ENCODE measurements at regions not wholly inside any gene's neighbourhood (a gene's known extent, or its start where the extent isn't known, plus 50 kb on each side); places are given as distances from the start of the nearest gene placed in this dataset.
"Not testable (repeated sequence)": the region's sequence is repeated elsewhere in the genome, so short reads cannot be mapped to it uniquely, and the experiment has no call there.

DNA sequence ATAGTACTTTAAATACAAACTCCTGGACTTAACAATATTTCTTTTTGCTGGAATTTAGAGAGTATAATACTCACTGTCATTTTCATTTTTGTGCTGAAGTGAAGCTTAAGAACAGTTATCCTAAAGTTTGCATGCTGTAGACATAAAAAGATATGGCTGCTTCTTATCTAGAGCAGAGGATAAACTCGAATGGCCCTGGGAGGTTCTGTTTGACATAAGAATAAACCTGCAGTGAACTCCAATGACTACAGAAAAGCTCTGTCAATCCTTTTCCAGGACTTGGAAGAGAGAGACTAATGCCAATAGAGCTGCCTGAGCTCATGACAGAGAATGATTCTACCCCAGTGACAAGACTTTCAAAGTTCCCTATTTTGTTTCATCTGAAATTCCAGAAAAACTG is 1017.8 kb upstream of the MIR17HG start:
- Histone ChIP-seq H3K27ac (ENCODE audit: low read depth, low read length, severe bottlenecking) (no peak overlapping the region), H3K36me3 (ENCODE audit: control insufficient read depth, insufficient read depth, low read length) (no peaks in the 10 kb centered on the region), H3K9me3 (ENCODE audit: control insufficient read depth, low read length) (no peaks in the 10 kb centered on the region), H3K4me1 (ENCODE audit: control insufficient read depth, insufficient read depth, low read length, poor library complexity, severe bottlenecking) (no peaks in the 10 kb centered on the region), H3K4me3 (ENCODE audit: extremely low read depth, insufficient read depth, low read length, poor library complexity, severe bottlenecking) (no peak overlapping the region)
- 29 to 60% methylated on average over 1 of the region's 1 CpG for WGBS, 2 experiments (ENCODE audit: insufficient coverage in 2 of 2)

DNA sequence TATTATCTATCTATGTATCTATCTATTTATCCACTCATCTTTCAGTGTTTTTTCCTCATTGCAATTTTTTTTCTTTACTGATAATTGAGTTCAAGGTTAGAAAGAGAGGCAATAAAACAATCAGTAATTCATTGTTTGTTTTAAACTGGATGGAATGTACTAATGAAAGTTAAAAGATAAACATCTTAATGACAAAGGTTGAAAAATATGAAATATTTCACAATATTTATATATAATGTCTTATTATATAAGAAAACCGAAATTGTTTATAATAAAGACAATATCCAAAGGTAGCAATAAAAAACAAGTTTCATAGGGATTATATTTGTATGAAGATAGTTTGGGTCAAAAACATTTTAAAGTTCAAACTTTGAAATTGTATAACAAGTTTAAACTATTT is 1015.5 kb upstream of the MIR17HG start:
- Histone ChIP-seq H3K4me1 (ENCODE audit: control insufficient read depth, insufficient read depth, low read length, poor library complexity, severe bottlenecking) (no peaks in the 10 kb centered on the region), H3K9me3 (ENCODE audit: control insufficient read depth, low read length) (no peaks in the 10 kb centered on the region), H3K27ac (ENCODE audit: low read depth, low read length, severe bottlenecking) (no peak overlapping the region), H3K36me3 (ENCODE audit: control insufficient read depth, insufficient read depth, low read length) (no peaks in the 10 kb centered on the region), H3K4me3 (ENCODE audit: extremely low read depth, insufficient read depth, low read length, poor library complexity, severe bottlenecking) (no peak overlapping the region)
- no CpG with 5 or more reads among the region's 1 CpG for WGBS, 2 experiments (ENCODE audit: insufficient coverage in 2 of 2)

DNA sequence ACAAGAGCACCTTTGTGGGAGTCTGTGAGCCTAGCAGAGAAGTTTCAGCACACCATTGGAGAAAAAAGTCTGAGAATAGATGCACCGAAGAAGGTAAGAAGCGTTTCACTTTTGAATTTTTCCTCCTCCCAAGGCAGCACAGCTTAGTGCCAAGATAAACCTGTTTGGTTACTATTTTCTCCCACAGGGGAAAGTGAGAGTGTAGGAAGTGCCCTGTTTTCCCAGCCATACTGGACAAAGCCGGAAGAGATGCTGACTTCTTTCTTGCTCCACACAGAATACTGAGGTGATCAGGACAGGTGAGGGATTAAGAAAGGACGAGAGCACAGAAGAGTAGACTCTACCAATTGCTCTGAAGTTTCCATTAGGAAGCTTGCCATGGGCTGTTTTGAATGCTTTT is 1011.0 kb upstream of the MIR17HG start:
- no peak overlapping the region for H3K27ac ChIP-seq (ENCODE audit: low read depth, low read length, severe bottlenecking)
- WGBS, 2 experiments (ENCODE audit: insufficient coverage in 2 of 2) = 80 to 92% methylated on average over 1 to 2 of the region's 4 CpGs
- no peak overlapping the region for H3K4me3 ChIP-seq (ENCODE audit: extremely low read depth, insufficient read depth, low read length, poor library complexity, severe bottlenecking)
- H3K4me1 ChIP-seq (ENCODE audit: control insufficient read depth, insufficient read depth, low read length, poor library complexity, severe bottlenecking) = no peaks in the 10 kb centered on the region
- H3K36me3 ChIP-seq (ENCODE audit: control insufficient read depth, insufficient read depth, low read length) = no peaks in the 10 kb centered on the region
- no peaks in the 10 kb centered on the region for H3K9me3 ChIP-seq (ENCODE audit: control insufficient read depth, low read length)

DNA sequence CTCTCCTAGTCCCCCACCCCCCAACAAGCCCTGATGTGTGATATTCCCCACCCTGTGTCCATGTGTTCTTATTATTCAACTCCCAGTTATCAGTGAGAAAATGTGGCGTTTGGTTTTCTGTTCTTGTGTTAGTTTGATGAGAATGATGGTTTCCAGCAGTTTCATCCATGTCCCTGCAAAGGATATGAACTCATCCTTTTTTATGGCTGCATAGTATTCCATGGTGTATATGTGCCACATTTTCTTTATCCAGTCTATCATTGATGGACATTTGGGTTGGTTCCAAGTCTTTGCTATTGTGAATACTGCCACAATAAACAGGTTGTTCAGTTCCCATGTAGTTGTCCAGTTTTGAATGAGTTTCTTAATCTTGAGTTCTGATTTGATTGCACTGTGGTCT is 1006.1 kb upstream of the MIR17HG start:
- H3K4me3 ChIP-seq (ENCODE audit: extremely low read depth, insufficient read depth, low read length, poor library complexity, severe bottlenecking); H3K36me3 ChIP-seq (ENCODE audit: control insufficient read depth, insufficient read depth, low read length); H3K27ac ChIP-seq (ENCODE audit: low read depth, low read length, severe bottlenecking); H3K4me1 ChIP-seq (ENCODE audit: control insufficient read depth, insufficient read depth, low read length, poor library complexity, severe bottlenecking); H3K9me3 ChIP-seq (ENCODE audit: control insufficient read depth, low read length): not testable (repeated sequence)
- no CpG with 5 or more reads among the region's 1 CpG for WGBS, 2 experiments (ENCODE audit: insufficient coverage in 2 of 2)

DNA sequence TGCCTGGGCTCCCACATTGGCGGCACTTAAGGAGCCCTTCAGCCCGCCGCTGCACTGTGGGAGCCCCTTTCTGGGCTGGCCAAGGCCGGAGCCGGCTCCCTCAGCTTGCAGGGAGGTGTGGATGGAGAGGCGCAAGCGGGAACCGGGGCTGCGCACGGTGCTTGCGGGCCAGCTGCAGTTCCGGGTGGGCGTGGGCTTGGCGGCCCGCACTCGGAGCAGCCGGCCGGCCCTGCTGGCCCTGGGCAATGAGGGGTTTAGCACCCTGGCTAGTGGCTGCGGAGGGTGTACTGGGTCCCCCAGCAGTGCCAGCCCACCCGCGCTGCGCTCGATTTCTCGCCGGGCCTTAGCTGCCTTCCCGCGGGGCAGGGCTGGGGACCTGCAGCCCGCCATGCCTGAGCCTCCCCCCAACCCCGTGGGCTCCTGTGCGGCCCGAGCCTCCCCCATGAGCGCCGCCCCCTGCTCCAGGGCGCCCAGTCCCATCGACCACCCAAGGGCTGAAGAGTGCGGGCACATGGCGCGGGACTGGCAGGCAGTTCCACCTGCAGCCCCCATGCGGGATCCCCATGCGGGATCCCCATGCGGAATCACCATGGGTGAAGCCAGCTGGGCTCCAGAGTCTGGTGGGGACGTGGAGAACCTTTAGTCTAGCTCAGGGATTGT is 998.9 kb upstream of the MIR17HG start:
- H3K9me3 ChIP-seq (ENCODE audit: control insufficient read depth, low read length); H3K36me3 ChIP-seq (ENCODE audit: control insufficient read depth, insufficient read depth, low read length); H3K4me3 ChIP-seq (ENCODE audit: extremely low read depth, insufficient read depth, low read length, poor library complexity, severe bottlenecking); H3K4me1 ChIP-seq (ENCODE audit: control insufficient read depth, insufficient read depth, low read length, poor library complexity, severe bottlenecking); H3K27ac ChIP-seq (ENCODE audit: low read depth, low read length, severe bottlenecking): not testable (repeated sequence)
- 96 to 97% methylated on average over 24 to 25 of the region's 42 CpGs for WGBS, 2 experiments (ENCODE audit: insufficient coverage in 2 of 2)

DNA sequence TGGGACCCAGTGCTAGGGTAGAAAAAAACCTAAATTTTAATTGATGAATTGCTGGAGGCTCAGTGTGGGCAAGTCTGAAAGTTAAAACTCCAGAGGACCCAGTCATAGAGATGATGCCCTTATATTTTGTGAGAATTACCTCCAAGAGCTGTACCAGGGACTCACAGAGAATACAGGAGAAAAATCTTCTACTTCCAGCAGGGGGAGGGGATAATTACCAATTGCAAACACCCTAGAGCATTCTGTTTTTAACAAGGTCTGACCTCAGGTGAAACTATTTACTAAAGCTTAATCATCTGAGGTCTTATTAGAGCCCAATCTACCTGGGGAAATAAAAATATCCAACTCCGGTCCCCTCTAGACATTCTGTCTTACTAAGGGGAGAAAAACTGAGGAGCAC is 994.7 kb upstream of the MIR17HG start:
- H3K9me3 ChIP-seq (ENCODE audit: control insufficient read depth, low read length) = no peaks in the 10 kb centered on the region
- no peak overlapping the region for H3K27ac ChIP-seq (ENCODE audit: low read depth, low read length, severe bottlenecking)
- H3K4me3 ChIP-seq (ENCODE audit: extremely low read depth, insufficient read depth, low read length, poor library complexity, severe bottlenecking) = no peak overlapping the region
- no peaks in the 10 kb centered on the region for H3K36me3 ChIP-seq (ENCODE audit: control insufficient read depth, insufficient read depth, low read length)
- WGBS, 2 experiments (ENCODE audit: insufficient coverage in 2 of 2) = 100% methylated on average over 1 of the region's 1 CpG; no CpG with 5 or more reads in 1 of the 2 experiments
- H3K4me1 ChIP-seq (ENCODE audit: control insufficient read depth, insufficient read depth, low read length, poor library complexity, severe bottlenecking) = no peaks in the 10 kb centered on the region

DNA sequence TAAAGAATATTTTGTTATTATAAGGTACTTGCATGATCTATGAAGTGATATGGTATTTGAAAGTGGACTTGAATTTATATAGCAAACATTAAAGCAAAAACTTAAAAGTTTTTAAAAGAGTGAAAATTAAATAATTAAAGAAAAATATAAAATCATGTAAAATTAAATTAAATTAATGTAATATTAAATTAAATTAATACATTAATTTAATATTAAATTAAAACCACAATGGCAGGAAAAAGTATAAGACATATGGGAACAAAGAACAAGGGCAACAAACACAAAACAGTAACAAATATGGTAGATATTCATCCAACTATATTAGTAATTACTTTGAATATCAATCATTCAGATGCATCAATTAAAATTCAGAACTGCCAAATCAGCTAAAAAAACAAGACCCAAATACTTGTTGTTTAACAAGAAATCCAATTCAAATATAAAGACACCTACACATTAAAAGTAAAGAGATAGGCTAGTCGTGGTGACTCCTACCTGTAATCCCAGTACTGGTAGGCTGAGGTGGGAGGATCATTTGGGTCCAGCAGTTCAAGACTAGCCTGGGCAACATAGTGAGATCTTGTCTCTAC is 992.2 kb upstream of the MIR17HG start:
- WGBS, 2 experiments (ENCODE audit: insufficient coverage in 2 of 2) = no CpG with 5 or more reads among the region's 1 CpG
- Histone ChIP-seq H3K27ac (ENCODE audit: low read depth, low read length, severe bottlenecking) (no peak overlapping the region), H3K9me3 (ENCODE audit: control insufficient read depth, low read length) (no peaks in the 10 kb centered on the region), H3K4me1 (ENCODE audit: control insufficient read depth, insufficient read depth, low read length, poor library complexity, severe bottlenecking) (no peaks in the 10 kb centered on the region), H3K4me3 (ENCODE audit: extremely low read depth, insufficient read depth, low read length, poor library complexity, severe bottlenecking) (no peak overlapping the region), H3K36me3 (ENCODE audit: control insufficient read depth, insufficient read depth, low read length) (no peaks in the 10 kb centered on the region)

DNA sequence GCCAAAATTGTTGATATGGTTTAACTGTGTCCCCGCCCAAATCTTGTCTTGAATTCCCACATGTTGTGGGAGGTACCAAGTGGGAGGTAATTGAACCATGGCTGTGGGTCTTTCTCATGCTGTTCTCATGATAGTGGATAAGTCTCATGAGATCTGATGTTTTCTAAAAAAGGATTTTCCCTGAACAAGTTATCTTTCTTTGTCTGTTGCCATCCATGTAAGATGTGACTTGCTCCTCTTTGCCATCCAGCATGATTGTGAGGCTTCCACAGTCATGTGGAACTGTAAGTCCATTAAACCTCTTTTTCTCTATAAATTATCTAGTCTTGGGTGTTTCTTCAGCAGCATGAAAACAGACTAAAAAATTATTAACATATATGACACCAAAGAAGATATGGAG is 986.7 kb upstream of the MIR17HG start:
- Histone ChIP-seq H3K4me1 (ENCODE audit: control insufficient read depth, insufficient read depth, low read length, poor library complexity, severe bottlenecking) (no peaks in the 10 kb centered on the region), H3K27ac (ENCODE audit: low read depth, low read length, severe bottlenecking) (no peak overlapping the region), H3K36me3 (ENCODE audit: control insufficient read depth, insufficient read depth, low read length) (no peaks in the 10 kb centered on the region), H3K4me3 (ENCODE audit: extremely low read depth, insufficient read depth, low read length, poor library complexity, severe bottlenecking) (no peak overlapping the region), H3K9me3 (ENCODE audit: control insufficient read depth, low read length) (peaks cover 8% of the 10 kb centered on the region)
- 83 to 100% methylated on average over 1 of the region's 1 CpG for WGBS, 2 experiments (ENCODE audit: insufficient coverage in 2 of 2)

DNA sequence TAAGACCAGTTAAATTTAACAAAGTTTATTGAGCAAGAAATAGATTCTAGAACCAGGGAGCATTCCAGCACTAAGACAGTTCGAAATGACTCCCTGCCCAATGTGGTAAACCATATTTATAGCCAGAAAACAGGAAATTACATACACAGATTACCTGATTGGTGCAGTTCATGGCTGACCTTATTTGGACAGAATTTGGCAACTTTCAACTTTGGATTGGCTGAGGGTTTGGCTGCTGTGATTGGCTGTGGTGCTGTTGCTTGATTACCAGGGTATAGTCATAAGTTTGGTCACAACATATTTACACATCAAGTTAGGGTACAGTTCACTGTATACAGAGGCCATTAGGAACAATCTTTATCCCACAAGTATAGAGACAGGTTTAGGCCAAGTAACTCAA is 984.8 kb upstream of the MIR17HG start:
- no peaks in the 10 kb centered on the region for H3K4me1 ChIP-seq (ENCODE audit: control insufficient read depth, insufficient read depth, low read length, poor library complexity, severe bottlenecking)
- H3K36me3 ChIP-seq (ENCODE audit: control insufficient read depth, insufficient read depth, low read length) = no peaks in the 10 kb centered on the region
- no peak overlapping the region for H3K4me3 ChIP-seq (ENCODE audit: extremely low read depth, insufficient read depth, low read length, poor library complexity, severe bottlenecking)
- WGBS, 2 experiments (ENCODE audit: insufficient coverage in 2 of 2) = 100% methylated on average over 1 of the region's 1 CpG; no CpG with 5 or more reads in 1 of the 2 experiments
- H3K27ac ChIP-seq (ENCODE audit: low read depth, low read length, severe bottlenecking) = no peak overlapping the region
- peaks cover 8% of the 10 kb centered on the region for H3K9me3 ChIP-seq (ENCODE audit: control insufficient read depth, low read length)

DNA sequence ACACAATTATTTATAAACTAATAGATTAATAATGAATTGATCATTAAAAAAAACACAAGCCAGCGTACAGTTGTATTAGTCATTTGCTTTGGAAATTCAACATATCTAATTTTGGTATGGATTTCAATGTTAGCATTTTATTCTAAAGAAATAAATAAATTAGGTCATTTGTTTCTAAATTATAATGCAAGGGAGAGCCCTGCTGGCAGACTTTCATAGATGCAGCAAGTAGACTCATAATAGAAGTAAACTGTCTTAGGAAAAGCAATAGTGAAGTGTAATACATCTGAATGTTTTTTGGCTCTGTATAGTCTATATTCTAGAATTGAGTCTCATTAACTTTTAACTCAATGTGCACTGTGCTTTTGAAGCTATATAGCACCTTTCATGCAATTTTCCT is 982.4 kb upstream of the MIR17HG start:
- Histone ChIP-seq H3K27ac (ENCODE audit: low read depth, low read length, severe bottlenecking) (no peak overlapping the region), H3K9me3 (ENCODE audit: control insufficient read depth, low read length) (peaks cover 8% of the 10 kb centered on the region), H3K36me3 (ENCODE audit: control insufficient read depth, insufficient read depth, low read length) (no peaks in the 10 kb centered on the region), H3K4me1 (ENCODE audit: control insufficient read depth, insufficient read depth, low read length, poor library complexity, severe bottlenecking) (no peaks in the 10 kb centered on the region), H3K4me3 (ENCODE audit: extremely low read depth, insufficient read depth, low read length, poor library complexity, severe bottlenecking) (no peak overlapping the region)
- no CpG with 5 or more reads among the region's 1 CpG for WGBS, 2 experiments (ENCODE audit: insufficient coverage in 2 of 2)

DNA sequence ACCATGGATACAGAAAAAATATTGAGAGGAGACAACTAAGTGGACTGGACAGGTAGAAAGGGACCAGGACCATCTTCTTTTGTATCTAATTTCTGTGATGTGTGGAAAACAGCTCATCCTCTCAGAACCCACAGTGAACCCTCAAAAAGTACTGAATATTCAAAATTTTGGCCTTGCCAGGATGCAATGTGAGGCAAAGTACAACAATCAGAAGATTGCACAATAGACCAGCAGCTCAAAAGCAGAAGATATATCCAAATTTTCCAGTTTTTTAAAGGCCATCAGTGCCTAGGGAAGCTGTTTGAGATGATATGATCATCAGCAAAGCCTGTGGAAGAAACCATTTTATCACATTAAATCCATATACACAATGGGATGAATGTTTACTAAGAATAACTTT is 973.3 kb upstream of the MIR17HG start:
- H3K36me3 ChIP-seq (ENCODE audit: control insufficient read depth, insufficient read depth, low read length) = no peaks in the 10 kb centered on the region
- H3K27ac ChIP-seq (ENCODE audit: low read depth, low read length, severe bottlenecking) = no peak overlapping the region
- H3K9me3 ChIP-seq (ENCODE audit: control insufficient read depth, low read length) = no peaks in the 10 kb centered on the region
- no peak overlapping the region for H3K4me3 ChIP-seq (ENCODE audit: extremely low read depth, insufficient read depth, low read length, poor library complexity, severe bottlenecking)
- no peaks in the 10 kb centered on the region for H3K4me1 ChIP-seq (ENCODE audit: control insufficient read depth, insufficient read depth, low read length, poor library complexity, severe bottlenecking)

All from mesodermal cell (in vitro differentiated cells).